Muscle of back (tissue), 3 donors: ENCODE measurements at regions not wholly inside any gene's neighbourhood (a gene's known extent, or its start where the extent isn't known, plus 50 kb on each side); places are given as distances from the start of the nearest gene placed in this dataset.

Source experiments
- DNase-seq, 3 donors: peaks; one replicate each; pipeline versions ENCODE4 v3.0.0 to v3.0.0-alpha.2; 2013

GRCh38 chr1:187236199-187236598, 407.4 kb downstream of the PLA2G4A start:
- no peak for DNase-seq

GRCh38 chr1:187236676-187237075, 407.9 kb downstream of the PLA2G4A start:
- DNase-seq = peak in 1 of 3 donors; percentile 1

GRCh38 chr1:187237542-187237941, 408.8 kb downstream of the PLA2G4A start:
- DNase-seq = peak in 1 of 3 donors; percentile 4

GRCh38 chr1:187241971-187242370, 413.2 kb downstream of the PLA2G4A start:
- DNase-seq = no peak

GRCh38 chr1:187244623-187245022, 415.9 kb downstream of the PLA2G4A start:
- DNase-seq = peak; percentile 4 to 29 (median 7)

- no peak for DNase-seq
Observed at GRCh38 chr1:187245201-187245600, 416.5 kb downstream of the PLA2G4A start.

- no peak for DNase-seq
Observed at GRCh38 chr1:187249196-187249595, 420.4 kb downstream of the PLA2G4A start.

- no peak for DNase-seq
Observed at GRCh38 chr1:187252923-187253322, 424.2 kb downstream of the PLA2G4A start.

GRCh38 chr1:187257476-187257875, 428.7 kb downstream of the PLA2G4A start:
- DNase-seq = no peak

GRCh38 chr1:187261637-187262036, 432.9 kb downstream of the PLA2G4A start:
- no peak for DNase-seq

- no peak for DNase-seq
Observed at GRCh38 chr1:187262731-187263130, 434.0 kb downstream of the PLA2G4A start.

GRCh38 chr1:187264995-187265602, 436.4 kb downstream of the PLA2G4A start:
- peak; percentile 10 to 30 (median 23) for DNase-seq

GRCh38 chr1:187266051-187266450, 437.3 kb downstream of the PLA2G4A start:
- DNase-seq = no peak

- DNase-seq = no peak
Observed at GRCh38 chr1:187267827-187268226, 439.1 kb downstream of the PLA2G4A start.

GRCh38 chr1:187270256-187270655, 441.5 kb downstream of the PLA2G4A start:
- no peak for DNase-seq

GRCh38 chr1:187275346-187275745, 446.6 kb downstream of the PLA2G4A start:
- no peak for DNase-seq

- no peak for DNase-seq
Observed at GRCh38 chr1:187275985-187276575, 447.3 kb downstream of the PLA2G4A start.

GRCh38 chr1:187276677-187277076, 447.9 kb downstream of the PLA2G4A start:
- no peak for DNase-seq

- DNase-seq = no peak
Observed at GRCh38 chr1:187280031-187280430, 451.3 kb downstream of the PLA2G4A start.

GRCh38 chr1:187281085-187281484, 452.3 kb downstream of the PLA2G4A start:
- no peak for DNase-seq

- DNase-seq = no peak
Observed at GRCh38 chr1:187283984-187284383, 455.2 kb downstream of the PLA2G4A start.

- no peak for DNase-seq
Observed at GRCh38 chr1:187294421-187295201, 465.9 kb downstream of the PLA2G4A start.

- no peak for DNase-seq
Observed at GRCh38 chr1:187300081-187300480, 471.3 kb downstream of the PLA2G4A start.
